IMR-90 (cell line): ENCODE measurements at regions not wholly inside any gene's neighbourhood (a gene's known extent, or its start where the extent isn't known, plus 50 kb on each side); places are given as distances from the start of the nearest gene placed in this dataset.

ENCODE experiments used
- ATAC-seq: fragments of 200-7000 bp; cut with Tn5 transposase; 2 replicates; pipeline ENCODE4 v1.9.1; 2020; ENCODE audit warnings: low read depth, mild to moderate bottlenecking, moderate library complexity
- BruUV-seq: library from RNA; stranded (reverse); fragments of 400-500 nt; replicated peaks from 2 replicates; lab custom pipeline; 2021; lab: Mats Ljungman, UMichigan
- CTCF ChIA-PET: fragments of 300-600 bp; formaldehyde crosslinking; extraction: SDS; loops from one replicate; lab custom pipeline; 2021; ENCODE audit warnings: antibody characterized with exemption; lab: Yijun Ruan, JAX
- POLR2A ChIA-PET: fragments of 300-600 bp; sonication (Branson Sonifier 250); formaldehyde crosslinking; loops from one replicate; lab custom pipeline; 2022; ENCODE audit warnings: antibody characterized with exemption; ENCODE audit not compliant: unreplicated experiment; lab: Charles Lee
- DNase-seq: peaks from one replicate; pipeline ENCODE4 v3.0.0; 2013
- H2AFZ ChIP-seq: replicated peaks from 2 replicates; pipeline ENCODE3; 2013; ENCODE audit warnings: low read length, mild to moderate bottlenecking; ENCODE audit not compliant: poor library complexity
- H2AK5ac ChIP-seq: 2 replicates; pipeline ENCODE4 v1.6.1; 2013; ENCODE audit warnings: low read depth, low read length, inconsistent platforms
- H2AK9ac ChIP-seq: replicated peaks from 2 replicates; pipeline ENCODE3; 2013; ENCODE audit warnings: mild to moderate bottlenecking, low read depth, low read length, moderate library complexity; ENCODE audit not compliant: poor library complexity
- H2BK120ac ChIP-seq: 2 replicates; pipeline ENCODE4 v1.6.1; 2013; ENCODE audit warnings: low read depth, low read length, inconsistent platforms
- H2BK15ac ChIP-seq: 3 replicates; pipeline ENCODE4 v1.6.1; 2013; ENCODE audit warnings: low read depth, low read length, inconsistent platforms
- H2BK20ac ChIP-seq: 2 replicates; pipeline ENCODE4 v1.6.1; 2013; ENCODE audit warnings: low read depth, mild to moderate bottlenecking, inconsistent platforms, low read length, moderate library complexity
- H2BK5ac ChIP-seq: 2 replicates; pipeline ENCODE4 v1.6.1; 2013; ENCODE audit warnings: mild to moderate bottlenecking, low read depth, low read length, inconsistent platforms; ENCODE audit not compliant: poor library complexity, severe bottlenecking
- H3K14ac ChIP-seq: replicated peaks from 2 replicates; pipeline ENCODE4 v1.6.1; 2013; ENCODE audit warnings: low read depth, low read length, inconsistent platforms
- H3K18ac ChIP-seq: 2 replicates; pipeline ENCODE4 v1.6.1; 2013; ENCODE audit warnings: low read depth, low read length, control low read depth
- H3K23ac ChIP-seq: 2 replicates; pipeline ENCODE4 v1.6.1; 2013; ENCODE audit warnings: low read depth, low read length, inconsistent platforms
- H3K27ac ChIP-seq: 2 replicates; pipeline ENCODE4 v1.5.1; 2013; ENCODE audit warnings: mild to moderate bottlenecking, control low read depth, low read length; ENCODE audit not compliant: insufficient read depth
- H3K27me3 ChIP-seq: 2 replicates; pipeline ENCODE4 v1.6.1; 2013; ENCODE audit warnings: low read length; ENCODE audit not compliant: control insufficient read depth, insufficient read depth
- H3K36me3 ChIP-seq: 2 replicates; pipeline ENCODE4 v1.6.1; 2013; ENCODE audit warnings: low read length, mixed read lengths; ENCODE audit not compliant: control insufficient read depth, insufficient read depth
- H3K4ac ChIP-seq: 2 replicates; pipeline ENCODE4 v1.6.1; 2013; ENCODE audit warnings: low read depth, low read length, inconsistent platforms
- H3K4me1 ChIP-seq: 2 replicates; pipeline ENCODE4 v1.6.1; 2013; ENCODE audit warnings: low read length, mixed read lengths; ENCODE audit not compliant: control insufficient read depth, insufficient read depth
- H3K4me2 ChIP-seq: 2 replicates; pipeline ENCODE4 v1.6.1; 2013; ENCODE audit warnings: low read depth, mild to moderate bottlenecking, control low read depth, low read length, moderate library complexity
- H3K4me3 ChIP-seq: 2 replicates; pipeline ENCODE4 v1.5.1; 2013; ENCODE audit warnings: low read depth, mild to moderate bottlenecking, control low read depth, low read length, moderate library complexity; ENCODE audit not compliant: insufficient read depth
- H3K56ac ChIP-seq: 2 replicates; pipeline ENCODE4 v1.6.1; 2013; ENCODE audit warnings: low read length, inconsistent platforms; ENCODE audit not compliant: insufficient read depth; ENCODE audit errors: extremely low read depth
- H3K79me1 ChIP-seq, 2 experiments: 2 replicates each; pipeline ENCODE4 v1.6.1; 2013; ENCODE audit warnings: low read length in 2 of 2, inconsistent platforms in 1 of 2, low read depth in 1 of 2
- H3K9ac ChIP-seq: 2 replicates; pipeline ENCODE4 v1.6.1; 2013; ENCODE audit warnings: low read depth, low read length, control low read depth
- H3K9me1 ChIP-seq: 2 replicates; pipeline ENCODE4 v1.6.1; 2013; ENCODE audit warnings: low read length, inconsistent platforms; ENCODE audit not compliant: insufficient read depth
- H3K9me3 ChIP-seq: 2 replicates; pipeline ENCODE4 v1.6.1; 2013; ENCODE audit warnings: low read length; ENCODE audit not compliant: control insufficient read depth, insufficient read depth
- H4K20me1 ChIP-seq: 2 replicates; pipeline ENCODE4 v1.6.1; 2013; ENCODE audit warnings: low read length, inconsistent platforms; ENCODE audit not compliant: insufficient read depth
- H4K5ac ChIP-seq: 2 replicates; pipeline ENCODE4 v1.6.1; 2013; ENCODE audit warnings: mild to moderate bottlenecking, low read depth, low read length, control low read depth
- H4K8ac ChIP-seq, 2 experiments: 2 replicates each; pipeline ENCODE4 v1.6.1; 2013; ENCODE audit warnings: low read depth in 2 of 2, low read length in 2 of 2, control low read depth in 1 of 2, inconsistent platforms in 1 of 2
- H4K91ac ChIP-seq: 2 replicates; pipeline ENCODE4 v1.6.1; 2013; ENCODE audit warnings: low read depth, low read length, inconsistent platforms; ENCODE audit not compliant: insufficient read depth
- BHLHE40 ChIP-seq: fragments of 150-350 bp; IDR thresholded peaks from 2 replicates; pipeline ENCODE4 v1.6.1; 2016; ENCODE audit warnings: mild to moderate bottlenecking, low read depth, low read length
- CEBPB ChIP-seq: IDR thresholded peaks from 2 replicates; pipeline ENCODE4 v1.6.1; 2012; ENCODE audit warnings: low read depth, low read length, improper control_type of control experiment
- CHD1 ChIP-seq: IDR thresholded peaks from 2 replicates; pipeline ENCODE4 v1.6.1; 2012; ENCODE audit warnings: low read depth, low read length, improper control_type of control experiment
- CTCF ChIP-seq: conservative IDR thresholded peaks from 2 replicates; pipeline ENCODE4 v1.5.1; 2012; ENCODE audit warnings: mild to moderate bottlenecking, low read depth, low read length, improper control_type of control experiment
- ELK1 ChIP-seq: fragments of 150-350 bp; IDR thresholded peaks from 2 replicates; pipeline ENCODE4 v1.6.1; 2016; ENCODE audit warnings: low read depth, mild to moderate bottlenecking, low read length, moderate library complexity, borderline replicate concordance
- FOS ChIP-seq: fragments of 150-350 bp; IDR thresholded peaks from 2 replicates; pipeline ENCODE4 v1.6.1; 2016; ENCODE audit warnings: low read depth, low read length
- MAFK ChIP-seq: IDR thresholded peaks from 2 replicates; pipeline ENCODE4 v1.6.1; 2012; ENCODE audit warnings: low read depth, low read length, improper control_type of control experiment
- MAZ ChIP-seq: IDR thresholded peaks from 2 replicates; pipeline ENCODE4 v1.6.1; 2012; ENCODE audit warnings: low read depth, mild to moderate bottlenecking, low read length, improper control_type of control experiment, moderate library complexity, borderline replicate concordance
- MXI1 ChIP-seq: IDR thresholded peaks from 2 replicates; pipeline ENCODE4 v1.6.1; 2012; ENCODE audit warnings: low read depth, mild to moderate bottlenecking, low read length, moderate library complexity, borderline replicate concordance
- NFE2L2 ChIP-seq: fragments of 150-350 bp; IDR thresholded peaks from 2 replicates; pipeline ENCODE4 v1.6.1; 2016; ENCODE audit warnings: low read depth, mild to moderate bottlenecking, low read length
- POLR2A ChIP-seq: IDR thresholded peaks from 2 replicates; pipeline ENCODE4 v1.6.1; 2012; ENCODE audit warnings: mild to moderate bottlenecking, low read depth, low read length
- RAD21 ChIP-seq: IDR thresholded peaks from 2 replicates; pipeline ENCODE4 v1.6.1; 2012; ENCODE audit warnings: low read length, improper control_type of control experiment
- RCOR1 ChIP-seq: IDR thresholded peaks from 2 replicates; pipeline ENCODE4 v1.6.1; 2012; ENCODE audit warnings: mild to moderate bottlenecking, low read length, improper control_type of control experiment; ENCODE audit not compliant: insufficient replicate concordance
- RFX5 ChIP-seq: IDR thresholded peaks from 2 replicates; pipeline ENCODE4 v1.8.0; 2012; ENCODE audit warnings: low read depth, mild to moderate bottlenecking, low read length, moderate library complexity
- USF2 ChIP-seq: fragments of 150-350 bp; IDR thresholded peaks from 2 replicates; pipeline ENCODE4 v1.6.1; 2017; ENCODE audit warnings: mild to moderate bottlenecking, antibody characterized with exemption, low read length, low read depth
- WGBS, 2 experiments: methylation state at CpG; one replicate each; pipeline versions ENCODE4 v1.1.5 to v1.1.7; 2013; ENCODE audit warnings: missing lambda C conversion rate in 2 of 2; ENCODE audit not compliant: insufficient read length in 1 of 2; ENCODE audit errors: extremely low coverage in 2 of 2; 5-methylcytosine and 5-hydroxymethylcytosine counted together
- dilution Hi-C: fragments of 300-500 bp; cut with HindIII; formaldehyde crosslinking; loops from one replicate; pipeline ENCODE4 v1.14.3; 2018; ENCODE audit warnings: low sequenced_read_pairs; ENCODE audit not compliant: unreplicated experiment
- in situ Hi-C: fragments of 300-500 bp; cut with MboI; formaldehyde crosslinking; loops from 3 replicates; pipeline ENCODE4 v1.14.3; 2019; ENCODE audit warnings: low sequenced_read_pairs, inconsistent platforms, mixed read lengths
- intact Hi-C: fragments of 100-400 bp; cut with micrococcal nuclease; formaldehyde crosslinking; loops from 2 replicates; pipeline ENCODE4 v1.10.0; 2022

- H3K79me1 ChIP-seq = no peaks in the 10 kb centered on the region
- H2BK120ac ChIP-seq = no peak overlapping the region
- no peak overlapping the region for H3K18ac ChIP-seq
- in situ Hi-C loops (no loop called here), dilution Hi-C loops (no loop called here), intact Hi-C loops (no loop called here)
- H4K5ac ChIP-seq = no peak overlapping the region
- H3K27me3 ChIP-seq = no peaks in the 10 kb centered on the region
- no peak for TF ChIP-seq RAD21
- no peak for TF ChIP-seq MAZ
- no peak for TF ChIP-seq NFE2L2
- no peak for TF ChIP-seq MXI1
- no peak for TF ChIP-seq FOS
- TF ChIP-seq CHD1 = no peak
- TF ChIP-seq RCOR1 = no peak
- no peak for TF ChIP-seq ELK1
- no peak for TF ChIP-seq BHLHE40
- TF ChIP-seq RFX5 = no peak
- TF ChIP-seq CTCF = no peak
- TF ChIP-seq USF2 = no peak
- no peak for TF ChIP-seq CEBPB
- no peak for TF ChIP-seq MAFK
- no peak for TF ChIP-seq POLR2A
- no peak overlapping the region for H3K9ac ChIP-seq
- no peak overlapping the region for H2AK5ac ChIP-seq
- H2AFZ ChIP-seq = peak overlapping the region; percentile 37
- no peak overlapping the region for H2BK20ac ChIP-seq
- no peak overlapping the region for H3K56ac ChIP-seq
- CTCF ChIA-PET = no interaction called here
- H3K4me3 ChIP-seq = no peak overlapping the region
- POLR2A ChIA-PET = no interaction called here
- DNase-seq (no peak), ATAC-seq (peak; percentile 35)
- no peak overlapping the region for H3K4ac ChIP-seq
- H4K8ac ChIP-seq = no peak overlapping the region
- no peak overlapping the region for H3K27ac ChIP-seq
- H4K91ac ChIP-seq = no peak overlapping the region
- no CpG with 5 or more reads among the region's 7 CpGs for WGBS, 2 experiments
- no peaks in the 10 kb centered on the region for H3K9me3 ChIP-seq
- H2BK15ac ChIP-seq = no peak overlapping the region
- H3K23ac ChIP-seq = no peak overlapping the region
- no TSS peak for BruUV-seq
- no peaks in the 10 kb centered on the region for H3K36me3 ChIP-seq
- H2BK5ac ChIP-seq = no peak overlapping the region
- H2AK9ac ChIP-seq = no peak overlapping the region
- no peaks in the 10 kb centered on the region for H4K20me1 ChIP-seq
- H3K14ac ChIP-seq = no peak overlapping the region
- H3K9me1 ChIP-seq = no peaks in the 10 kb centered on the region
- no peaks in the 10 kb centered on the region for H3K4me1 ChIP-seq
- H3K4me2 ChIP-seq = peak overlapping the region; percentile 25; the same call in 1 of the 2 replicates
Observed at GRCh38 chr1:81478219-81478618, 322.5 kb upstream of the ADGRL2 start.
